ENCODE measurements at regions not wholly inside any gene's neighbourhood (a gene's known extent, or its start where the extent isn't known, plus 50 kb on each side); places are given as distances from the start of the nearest gene placed in this dataset.

GRCh38 chr6:146990821-146991798, 213.1 kb upstream of the STXBP5 start (continued):
- no peak for TF ChIP-seq ZHX2 (IDR thresholded peaks at IDR 0.05; ENCODE audit: low read depth)
- no peak for TF ChIP-seq ZHX2 (CRISPR knock-in tag; IDR thresholded peaks at IDR 0.05; ENCODE audit: borderline replicate concordance)
- TF ChIP-seq ZNF549 (CRISPR knock-in tag; IDR thresholded peaks at IDR 0.05) = no peak
- no peak for TF ChIP-seq NONO (IDR thresholded peaks at IDR 0.05)
- no peak for TF ChIP-seq NONO (CRISPR knock-in tag; conservative IDR thresholded peaks at IDR 0.05)
- no peak for TF ChIP-seq MED8 (CRISPR knock-in tag; IDR thresholded peaks at IDR 0.05; ENCODE audit: insufficient replicate concordance)
- no peak for TF ChIP-seq ZNF432 (CRISPR knock-in tag; IDR thresholded peaks at IDR 0.05; ENCODE audit: borderline replicate concordance)
- TF ChIP-seq ZNF816 (CRISPR knock-in tag; IDR thresholded peaks at IDR 0.05; ENCODE audit: borderline replicate concordance) = no peak
- no peak for TF ChIP-seq ZNF678 (CRISPR knock-in tag; IDR thresholded peaks at IDR 0.05)
- peak; percentile 37 for TF ChIP-seq ASH2L (IDR thresholded peaks at IDR 0.05; ENCODE audit: insufficient read length, low read depth, low read length)
- TF ChIP-seq ZNF567 (CRISPR knock-in tag; IDR thresholded peaks at IDR 0.05; ENCODE audit: borderline replicate concordance) = no peak
- TF ChIP-seq KDM3A (CRISPR knock-in tag; IDR thresholded peaks at IDR 0.05; ENCODE audit: low read depth) = no peak; the same call in 1 of the 2 replicates
- TF ChIP-seq KDM1A (CRISPR knock-in tag; IDR thresholded peaks at IDR 0.05) = peak; percentile 10; the same call in 1 of the 2 replicates
- TF ChIP-seq GATAD2A (CRISPR knock-in tag; IDR thresholded peaks at IDR 0.05) = peak; percentile 99
- TF ChIP-seq RBM39 (IDR thresholded peaks at IDR 0.05; ENCODE audit: low read depth, low read length, poor library complexity, severe bottlenecking) = no peak
- no peak for TF ChIP-seq MTA1 (CRISPR knock-in tag; IDR thresholded peaks at IDR 0.05; ENCODE audit: borderline replicate concordance)
- TF ChIP-seq ZNF235 (CRISPR knock-in tag; IDR thresholded peaks at IDR 0.05; ENCODE audit: borderline replicate concordance) = no peak
- TF ChIP-seq RFX5 (IDR thresholded peaks at IDR 0.05; ENCODE audit: low read depth, low read length) = no peak
- TF ChIP-seq AHR (CRISPR knock-in tag; IDR thresholded peaks at IDR 0.05) = no peak
- peak; percentile 77; the same call in 1 of the 2 replicates for TF ChIP-seq SIX1 (CRISPR knock-in tag; IDR thresholded peaks at IDR 0.05; ENCODE audit: borderline replicate concordance)
- TF ChIP-seq RAD21 (CRISPR knock-in tag; IDR thresholded peaks at IDR 0.05) = no peak
- TF ChIP-seq ZKSCAN1 (IDR thresholded peaks at IDR 0.05; ENCODE audit: low read length) = no peak
- no peak for TF ChIP-seq BCL3 (CRISPR knock-in tag; IDR thresholded peaks at IDR 0.05)
- peak; percentile 83 for TF ChIP-seq PPARG (CRISPR knock-in tag; conservative IDR thresholded peaks at IDR 0.05)
- TF ChIP-seq PRPF4 (IDR thresholded peaks at IDR 0.05; ENCODE audit: low read depth, low read length, poor library complexity, severe bottlenecking) = no peak
